ENCODE measurements at regions not wholly inside any gene's neighbourhood (a gene's known extent, or its start where the extent isn't known, plus 50 kb on each side); places are given as distances from the start of the nearest gene placed in this dataset.

GRCh38 chr3:160150525-160150924, 74.7 kb upstream of the C3orf80 start:
- H2AK9ac ChIP-seq (replicated peaks; ENCODE audit: low read depth, low read length, poor library complexity): no peak overlapping the region
- H3K27ac ChIP-seq (ENCODE audit: insufficient read depth, low read length): no peak overlapping the region
- no peak overlapping the region for H3K4me2 ChIP-seq (ENCODE audit: low read depth, low read length)
- no peak; the same call in 1 of the 2 replicates for ATAC-seq (ENCODE audit: low read depth)
- H3K9ac ChIP-seq (ENCODE audit: low read depth, low read length): no peak overlapping the region
- H3K36me3 ChIP-seq (ENCODE audit: control insufficient read depth, insufficient read depth, low read length): no peaks in the 10 kb centered on the region
- H3K4me3 ChIP-seq (ENCODE audit: insufficient read depth, low read depth, low read length): no peak overlapping the region
- DNase-seq: peak; percentile 74
- POLR2A ChIA-PET (ENCODE audit: unreplicated experiment): no interaction called here
- H2AFZ ChIP-seq (replicated peaks; ENCODE audit: low read length, poor library complexity): no peak overlapping the region
- no peak overlapping the region for H4K91ac ChIP-seq (ENCODE audit: insufficient read depth, low read depth, low read length)
- H3K56ac ChIP-seq (ENCODE audit: extremely low read depth, insufficient read depth, low read length): no peak overlapping the region
- H3K4me1 ChIP-seq (ENCODE audit: control insufficient read depth, insufficient read depth, low read length): peaks cover 2% of the 10 kb centered on the region; the same call in 1 of the 2 replicates
- intact Hi-C loops (cut with micrococcal nuclease) (no loop called here), in situ Hi-C loops (cut with MboI; ENCODE audit: low sequenced_read_pairs) (loop anchor here (10.0 to 25.0 kb wide), 2 partner anchors 263 to 334 kb away; no protein-coding TSS in a partner anchor), dilution Hi-C loops (cut with HindIII; ENCODE audit: low sequenced_read_pairs, unreplicated experiment) (no loop called here)
- CTCF ChIA-PET: interaction anchor here (1.2 kb wide), 1 partner anchor 16 kb away, joined by 4 read pairs; no protein-coding TSS in a partner anchor
- H2BK5ac ChIP-seq (ENCODE audit: low read depth, low read length, poor library complexity, severe bottlenecking): no peak overlapping the region
- no peaks in the 10 kb centered on the region for H3K9me1 ChIP-seq (ENCODE audit: insufficient read depth, low read length)
- no peaks in the 10 kb centered on the region for H3K79me1 ChIP-seq (ENCODE audit: low read depth in 1 of 2, low read length in 2 of 2)
- WGBS, 2 experiments (ENCODE audit: extremely low coverage in 2 of 2, insufficient read length in 1 of 2): no CpG with 5 or more reads among the region's 2 CpGs
- H4K8ac ChIP-seq (ENCODE audit: low read depth in 2 of 2, low read length in 2 of 2): no peak overlapping the region
- no peak overlapping the region for H2BK120ac ChIP-seq (ENCODE audit: low read depth, low read length)
- H3K23ac ChIP-seq (ENCODE audit: low read depth, low read length): no peak overlapping the region
- no peak overlapping the region for H3K4ac ChIP-seq (ENCODE audit: low read depth, low read length)
- H3K18ac ChIP-seq (ENCODE audit: low read depth, low read length): no peak overlapping the region
- no peak for TF ChIP-seq MAZ (IDR thresholded peaks at IDR 0.05; ENCODE audit: borderline replicate concordance, low read depth, low read length)
- no peak overlapping the region for H2BK15ac ChIP-seq (ENCODE audit: low read depth, low read length)
- no TSS peak for BruUV-seq (replicated peaks)
- no peak overlapping the region for H2BK20ac ChIP-seq (ENCODE audit: low read depth, low read length)
- H4K20me1 ChIP-seq (ENCODE audit: insufficient read depth, low read length): no peaks in the 10 kb centered on the region
- no peak overlapping the region for H4K5ac ChIP-seq (ENCODE audit: low read depth, low read length)
- H3K9me3 ChIP-seq (ENCODE audit: control insufficient read depth, insufficient read depth, low read length): no peaks in the 10 kb centered on the region
- no peak overlapping the region for H2AK5ac ChIP-seq (ENCODE audit: low read depth, low read length)
- H3K27me3 ChIP-seq (ENCODE audit: control insufficient read depth, insufficient read depth, low read length): peaks cover 3% of the 10 kb centered on the region; the same call in 1 of the 2 replicates
- H3K14ac ChIP-seq (replicated peaks; ENCODE audit: low read depth, low read length): no peak overlapping the region

Data from IMR-90 (cell line).